ENCODE measurements at regions not wholly inside any gene's neighbourhood (a gene's known extent, or its start where the extent isn't known, plus 50 kb on each side); places are given as distances from the start of the nearest gene placed in this dataset.

DNA sequence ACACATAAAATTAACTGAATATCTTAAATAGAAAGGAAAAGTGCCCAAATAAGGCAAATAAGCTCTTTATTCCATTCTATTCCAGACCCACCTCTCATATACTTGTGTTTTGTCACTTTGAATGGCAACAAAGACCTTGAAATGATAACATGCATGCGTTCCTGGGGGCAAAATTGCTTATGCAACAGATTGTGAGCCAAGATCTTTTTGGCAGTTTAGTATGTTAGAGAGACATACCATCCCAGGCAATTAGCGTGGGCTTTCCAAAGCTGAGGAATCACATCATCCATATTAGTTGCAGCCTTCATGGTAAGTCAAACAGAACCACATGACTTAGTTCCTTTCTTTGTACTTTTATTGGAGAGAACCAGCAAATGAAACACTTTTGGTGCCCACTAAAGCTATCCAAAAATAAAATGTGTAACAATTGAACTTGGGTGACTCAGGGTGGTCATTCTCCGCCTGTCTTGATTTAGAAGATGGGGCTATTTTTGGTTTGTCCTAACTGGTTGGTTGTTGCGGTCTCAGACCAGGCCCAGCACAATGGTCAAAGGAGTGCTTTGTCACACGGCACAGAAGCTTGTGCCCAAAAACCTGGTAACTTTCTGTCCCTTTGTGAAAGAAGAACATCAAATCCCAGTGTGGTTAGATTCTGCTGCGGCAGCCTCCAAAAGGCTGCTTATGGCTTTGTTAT, 68.7 kb upstream of the ATF3 start:
- intact Hi-C loops (cut with DNase I) = no loop called here
- TF ChIP-seq, protein P1, sequence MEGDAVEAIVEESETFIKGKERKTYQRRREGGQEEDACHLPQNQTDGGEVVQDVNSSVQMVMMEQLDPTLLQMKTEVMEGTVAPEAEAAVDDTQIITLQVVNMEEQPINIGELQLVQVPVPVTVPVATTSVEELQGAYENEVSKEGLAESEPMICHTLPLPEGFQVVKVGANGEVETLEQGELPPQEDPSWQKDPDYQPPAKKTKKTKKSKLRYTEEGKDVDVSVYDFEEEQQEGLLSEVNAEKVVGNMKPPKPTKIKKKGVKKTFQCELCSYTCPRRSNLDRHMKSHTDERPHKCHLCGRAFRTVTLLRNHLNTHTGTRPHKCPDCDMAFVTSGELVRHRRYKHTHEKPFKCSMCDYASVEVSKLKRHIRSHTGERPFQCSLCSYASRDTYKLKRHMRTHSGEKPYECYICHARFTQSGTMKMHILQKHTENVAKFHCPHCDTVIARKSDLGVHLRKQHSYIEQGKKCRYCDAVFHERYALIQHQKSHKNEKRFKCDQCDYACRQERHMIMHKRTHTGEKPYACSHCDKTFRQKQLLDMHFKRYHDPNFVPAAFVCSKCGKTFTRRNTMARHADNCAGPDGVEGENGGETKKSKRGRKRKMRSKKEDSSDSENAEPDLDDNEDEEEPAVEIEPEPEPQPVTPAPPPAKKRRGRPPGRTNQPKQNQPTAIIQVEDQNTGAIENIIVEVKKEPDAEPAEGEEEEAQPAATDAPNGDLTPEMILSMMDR (IDR thresholded peaks at IDR 0.05) = no peak
- TF ChIP-seq POLR2A (IDR thresholded peaks at IDR 0.05) = no peak
- no peak for DNase-seq
- Histone ChIP-seq H3K27ac (no peak overlapping the region), H3K4me1 (no peaks in the 10 kb centered on the region), H3K36me3 (replicated peaks in 1 of 2; ENCODE audit: insufficient read depth in 1 of 2, low read depth in 2 of 2) (no peaks in the 10 kb centered on the region), H3K27me3 (peaks cover 0 to 3% of the 10 kb centered on the region in 2 donors), H3K9me3 (peaks cover 0 to 9% (median 0%) of the 10 kb centered on the region in 3 donors), H3K4me3 (no peak overlapping the region)
- ATAC-seq = no peak
- WGBS, 2 donors = 78% methylated on average over 6 of the region's 6 CpGs

DNA sequence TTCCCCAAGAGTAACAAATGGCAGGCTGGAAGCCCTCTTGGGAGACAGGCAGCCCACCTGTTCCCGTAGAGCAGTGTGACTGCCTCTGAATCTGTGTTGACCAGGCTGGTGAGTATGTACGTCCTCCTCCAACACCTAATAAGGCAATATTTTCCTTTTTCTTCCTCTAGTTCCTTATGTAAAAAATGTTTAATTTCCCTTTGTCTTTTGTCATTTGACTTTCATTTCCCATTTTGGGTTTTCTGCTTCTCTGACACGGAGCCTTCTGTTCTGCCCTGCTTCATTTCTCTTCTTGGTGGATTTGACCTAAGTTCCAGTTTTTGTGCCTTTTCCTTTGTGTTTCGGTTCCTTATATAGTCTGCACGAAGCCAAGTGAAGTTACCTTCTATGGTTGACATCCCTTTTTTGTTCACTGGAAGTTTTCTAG, 65.8 kb upstream of the ATF3 start:
- intact Hi-C loops (cut with DNase I) = no loop called here
- TF ChIP-seq POLR2A (IDR thresholded peaks at IDR 0.05) = no peak
- TF ChIP-seq, protein P1 (IDR thresholded peaks at IDR 0.05) = no peak
- Histone ChIP-seq H3K27ac (peak overlapping the region in 1 of 4 donors; percentile 70), H3K9me3 (no peaks in the 10 kb centered on the region), H3K36me3 (replicated peaks in 1 of 2; ENCODE audit: insufficient read depth in 1 of 2, low read depth in 2 of 2) (no peaks in the 10 kb centered on the region), H3K27me3 (peaks cover 0 to 3% of the 10 kb centered on the region in 2 donors), H3K4me1 (no peaks in the 10 kb centered on the region), H3K4me3 (no peak overlapping the region)
- WGBS, 2 donors = 70 to 80% methylated on average over 5 of the region's 5 CpGs
- ATAC-seq = no peak
- DNase-seq = no peak

DNA sequence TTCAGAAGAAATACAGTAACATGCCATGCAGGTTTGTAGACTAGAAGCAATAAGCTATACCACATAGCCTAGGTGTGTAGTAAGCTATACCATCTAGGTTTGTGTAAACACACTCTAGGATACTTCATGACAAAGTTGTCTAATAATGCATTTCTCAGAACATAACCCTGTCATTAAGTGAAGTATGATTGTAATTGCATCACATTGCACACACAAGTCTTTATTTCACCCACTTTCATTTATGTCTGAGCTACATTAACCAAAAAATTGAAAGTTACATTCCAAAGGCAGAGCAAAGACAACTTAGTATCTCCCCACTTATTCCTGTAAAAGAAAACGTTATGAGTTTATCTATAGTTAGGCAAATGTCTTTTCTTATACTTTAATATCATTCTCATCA, 64.5 kb upstream of the ATF3 start:
- no peaks in the 10 kb centered on the region for H3K36me3 ChIP-seq (replicated peaks in 1 of 2; ENCODE audit: insufficient read depth in 1 of 2, low read depth in 2 of 2)
- TF ChIP-seq POLR2A (IDR thresholded peaks at IDR 0.05) = no peak
- TF ChIP-seq, protein P1 (IDR thresholded peaks at IDR 0.05) = no peak
- H3K4me3 ChIP-seq = no peak overlapping the region
- 38 to 59% methylated on average over 1 of the region's 1 CpG for WGBS, 2 donors
- H3K4me1 ChIP-seq = no peaks in the 10 kb centered on the region
- DNase-seq = no peak
- intact Hi-C loops (cut with DNase I) = no loop called here
- H3K9me3 ChIP-seq = no peaks in the 10 kb centered on the region
- no peak overlapping the region for H3K27ac ChIP-seq
- no peak for ATAC-seq
- peaks cover 0 to 3% of the 10 kb centered on the region in 2 donors for H3K27me3 ChIP-seq

DNA sequence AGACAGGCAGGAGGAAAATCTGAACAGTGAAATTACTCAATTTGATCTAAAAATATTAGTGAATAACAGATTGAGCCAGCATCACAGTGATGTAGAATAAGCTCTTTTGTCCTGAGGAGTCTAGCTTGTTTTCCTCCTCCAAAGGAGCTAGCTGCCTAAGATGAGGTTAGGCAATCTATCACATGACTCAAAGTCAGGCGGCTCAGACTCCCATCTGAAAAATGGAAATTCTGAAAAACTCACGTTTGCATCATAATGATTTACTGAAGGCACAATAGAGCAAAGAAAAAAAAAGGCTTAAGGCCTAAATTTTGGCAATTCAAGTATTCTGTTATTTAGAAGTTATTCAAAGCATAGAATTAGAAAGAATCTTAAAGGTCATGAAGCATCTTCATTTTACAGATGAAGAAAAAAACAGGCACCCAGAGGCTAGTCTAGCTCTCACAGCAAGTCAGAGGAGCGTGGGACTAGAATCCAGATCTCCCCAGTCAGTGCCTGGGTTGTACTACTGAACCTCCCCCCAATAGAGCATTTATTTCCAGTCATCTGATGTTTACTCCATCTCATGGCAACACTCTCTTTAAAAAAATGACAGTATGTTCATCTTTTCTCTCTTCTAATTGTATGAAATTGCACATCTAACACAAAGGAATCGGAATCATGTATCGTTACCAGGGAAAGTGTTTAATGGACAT, 62.5 kb upstream of the ATF3 start:
- 82 to 88% methylated on average over 5 of the region's 5 CpGs for WGBS, 2 donors
- Histone ChIP-seq H3K36me3 (replicated peaks in 1 of 2; ENCODE audit: insufficient read depth in 1 of 2, low read depth in 2 of 2) (no peaks in the 10 kb centered on the region), H3K27me3 (peaks cover 0 to 3% of the 10 kb centered on the region in 2 donors), H3K9me3 (no peaks in the 10 kb centered on the region), H3K27ac (peak overlapping the region in 1 of 4 donors; percentile 16), H3K4me3 (no peak overlapping the region), H3K4me1 (no peaks in the 10 kb centered on the region)
- intact Hi-C loops (cut with DNase I) = no loop called here
- TF ChIP-seq, protein P1 (IDR thresholded peaks at IDR 0.05) = no peak
- TF ChIP-seq POLR2A (IDR thresholded peaks at IDR 0.05) = no peak
- DNase-seq (peak in 2 of 4 donors; percentile 6 to 40), ATAC-seq (peak; percentile 35)
